Stimulated activated CD8-positive, alpha-beta memory T cell treated with anti-CD3 and anti-CD28 coated beads, Interleukin-12 subunit alpha, Interleukin-12 subunit beta, amount 100 ng/mL, for 24 hours (primary cell): ENCODE measurements at regions not wholly inside any gene's neighbourhood (a gene's known extent, or its start where the extent isn't known, plus 50 kb on each side); places are given as distances from the start of the nearest gene placed in this dataset.

Experiments used
- DNase-seq: peaks from one replicate; pipeline ENCODE4 v3.0.0-alpha.2; 2020; ENCODE audit errors: extremely low read depth

DNA sequence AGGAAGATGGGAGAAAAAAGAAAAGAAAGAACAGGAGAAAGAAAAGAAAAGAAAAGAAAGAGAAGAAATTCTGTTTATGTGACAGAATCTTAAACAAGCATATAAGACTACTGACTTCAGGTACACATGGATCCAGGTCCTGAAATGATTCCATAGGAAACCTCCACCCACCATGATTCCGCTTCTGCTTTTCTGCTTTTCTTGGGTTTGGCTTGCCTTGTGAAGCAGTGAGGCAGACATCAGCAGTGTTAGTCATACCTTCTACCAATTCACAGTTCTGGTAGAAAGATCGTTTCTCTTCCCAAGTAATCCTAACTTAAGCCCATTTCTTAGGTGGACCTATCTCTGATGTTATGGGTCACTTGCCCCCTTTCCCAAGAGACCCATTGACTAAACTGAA is 660.1 kb upstream of the RBFOX1 start:
- DNase-seq, result no peak

DNA sequence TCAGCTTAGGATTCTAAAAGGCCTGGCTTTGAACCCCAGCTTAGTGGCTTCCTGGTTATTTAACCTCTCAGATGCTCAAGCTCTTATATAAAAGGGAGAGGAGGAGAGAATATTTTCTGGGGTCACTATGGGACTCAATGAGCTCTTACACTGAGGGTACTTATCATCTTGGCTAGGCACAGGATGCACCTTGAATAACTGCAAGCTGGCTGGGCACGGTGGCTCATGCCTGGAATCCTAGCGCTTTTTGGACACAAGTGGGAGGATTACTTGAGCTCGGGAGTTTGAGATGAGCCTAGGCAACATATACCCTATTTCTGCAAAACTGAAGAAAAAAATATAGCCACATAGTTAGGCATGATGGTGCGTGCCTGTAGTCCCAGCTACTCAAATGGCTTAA is 665.3 kb upstream of the RBFOX1 start:
- no peak for DNase-seq

DNA sequence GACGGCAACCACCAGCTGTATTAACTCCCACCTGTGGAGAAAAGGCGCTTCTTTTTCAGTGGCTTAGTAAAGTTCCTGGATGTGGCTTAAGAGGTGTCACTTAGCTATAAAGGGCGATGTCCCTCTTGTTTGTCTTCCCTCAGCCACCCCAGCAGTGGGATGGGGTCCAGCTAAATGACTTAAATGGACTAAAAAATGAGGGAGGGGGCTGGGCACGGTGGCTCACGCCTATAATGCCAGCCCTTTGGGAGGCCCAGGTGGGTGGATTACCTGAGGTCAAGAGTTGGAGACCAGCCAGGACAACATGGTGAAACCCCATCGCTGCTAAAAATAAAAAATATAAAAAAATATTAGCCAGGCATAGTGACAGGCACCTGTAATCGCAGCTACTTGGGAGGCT is 667.5 kb upstream of the RBFOX1 start:
- no peak for DNase-seq

DNA sequence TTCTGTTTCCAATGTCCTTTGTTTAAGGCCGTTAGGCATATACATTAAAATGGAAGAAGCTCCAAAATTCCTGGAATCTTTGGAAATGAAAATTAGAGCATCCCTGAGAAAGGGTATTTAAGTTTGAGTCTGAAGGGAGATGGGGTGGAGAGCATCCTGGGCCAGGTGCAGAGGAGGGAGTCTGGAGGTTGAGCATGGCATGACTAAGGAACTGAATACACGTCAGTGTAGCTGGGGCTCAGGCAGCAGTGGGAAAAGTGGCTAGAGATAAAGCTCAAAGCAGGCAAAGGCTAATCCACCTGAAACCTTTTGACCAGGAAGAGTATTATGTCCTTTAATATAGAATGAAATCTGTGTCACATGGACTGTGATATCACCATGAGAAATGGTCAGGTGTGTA is 669.0 kb upstream of the RBFOX1 start:
- no peak for DNase-seq

DNA sequence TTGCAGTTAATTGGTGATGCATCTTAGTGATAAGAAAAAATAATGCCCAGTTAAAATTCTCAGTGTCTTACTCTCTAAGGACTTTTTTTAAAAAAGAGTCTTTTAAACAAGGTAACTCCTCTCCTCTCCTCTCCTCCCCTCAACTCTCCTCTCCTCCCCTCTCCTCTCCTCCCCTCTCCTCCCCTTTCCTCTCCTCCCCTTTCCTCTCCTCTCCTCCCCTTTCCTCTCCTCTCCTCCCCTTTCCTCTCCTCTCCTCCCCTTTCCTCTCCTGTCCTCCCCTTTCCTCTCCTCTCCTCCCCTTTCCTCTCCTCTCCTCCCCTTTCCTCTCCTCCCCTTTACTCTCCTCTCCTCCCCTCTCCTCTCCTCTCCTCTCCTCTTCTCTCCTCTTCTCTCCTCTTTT is 675.9 kb upstream of the RBFOX1 start:
- DNase-seq, result no peak

DNA sequence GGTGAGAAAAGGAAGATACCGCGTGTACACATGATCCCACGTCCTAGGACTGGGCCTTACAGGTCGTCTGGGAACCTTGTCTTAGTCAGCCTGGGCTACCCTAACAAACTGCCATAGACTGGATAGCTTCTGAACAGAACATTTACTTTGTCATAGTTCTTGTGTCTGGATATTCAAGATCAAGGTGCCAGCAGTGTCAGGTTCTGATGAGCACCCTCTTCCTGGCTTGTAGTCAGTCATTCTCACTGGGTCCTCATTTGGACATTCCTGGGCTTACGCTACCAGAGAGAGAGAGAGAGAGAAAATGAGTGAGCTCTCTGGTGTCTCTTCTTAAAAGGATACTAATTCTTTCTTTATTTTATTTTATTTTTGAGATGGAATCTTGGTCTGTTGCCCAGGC is 685.8 kb upstream of the RBFOX1 start:
- DNase-seq, result no peak

DNA sequence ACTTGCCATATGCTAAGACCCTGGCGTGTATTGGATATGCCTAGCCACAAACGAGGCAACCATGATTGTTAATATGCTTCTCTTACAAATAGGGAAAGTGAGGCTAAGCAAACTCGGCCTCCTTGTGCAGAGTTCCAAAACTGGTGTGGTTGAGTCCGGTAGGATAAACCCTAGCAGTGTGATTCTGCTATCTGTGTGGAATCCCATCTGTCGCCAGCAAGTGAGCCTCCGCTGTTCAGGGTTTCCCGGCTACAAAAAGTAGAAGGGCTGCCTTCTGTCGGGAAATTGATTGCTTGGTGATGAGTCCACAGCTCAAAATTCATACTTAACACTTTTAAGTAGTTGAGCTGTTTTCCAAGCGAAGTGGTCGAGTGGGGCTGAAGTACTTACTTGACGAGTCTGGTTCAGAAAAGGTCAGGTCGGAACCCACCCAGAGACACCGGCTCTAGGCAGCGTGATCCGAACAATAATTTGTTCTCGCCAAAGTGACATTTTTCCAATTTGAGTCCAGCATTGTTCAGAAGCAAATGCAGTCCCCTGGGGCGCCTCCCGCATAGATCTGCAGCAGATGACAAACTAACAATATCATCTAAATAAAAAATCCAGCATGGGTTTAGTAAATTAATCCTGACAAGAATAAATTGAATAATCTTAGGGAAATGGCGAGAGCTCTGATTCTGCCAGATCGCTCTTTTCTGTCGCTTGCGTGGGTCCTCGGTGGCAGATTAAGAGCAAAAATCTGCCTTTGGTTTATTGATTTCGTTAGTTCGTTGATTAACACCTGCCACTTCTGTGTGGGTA is 686.7 kb upstream of the RBFOX1 start:
- no peak for DNase-seq

DNA sequence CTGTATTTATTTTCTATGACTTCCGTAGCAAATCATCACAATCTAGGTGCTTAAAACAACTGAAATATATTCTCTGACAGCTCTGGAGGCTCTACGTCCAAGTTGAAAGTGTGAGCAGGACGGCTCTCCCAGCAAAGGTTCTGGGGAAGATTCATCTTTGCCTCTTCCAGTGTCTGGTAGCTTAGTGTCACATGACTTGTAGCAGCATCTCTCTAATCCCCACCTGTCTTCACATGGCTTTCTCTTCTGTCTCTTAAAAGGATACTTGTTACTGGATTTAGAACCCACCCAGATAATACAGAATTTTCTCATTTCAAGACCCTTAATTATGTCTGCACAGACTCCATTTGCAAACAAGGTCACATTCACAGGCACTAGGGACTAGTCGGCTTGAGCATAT is 687.7 kb upstream of the RBFOX1 start:
- DNase-seq, result no peak

DNA sequence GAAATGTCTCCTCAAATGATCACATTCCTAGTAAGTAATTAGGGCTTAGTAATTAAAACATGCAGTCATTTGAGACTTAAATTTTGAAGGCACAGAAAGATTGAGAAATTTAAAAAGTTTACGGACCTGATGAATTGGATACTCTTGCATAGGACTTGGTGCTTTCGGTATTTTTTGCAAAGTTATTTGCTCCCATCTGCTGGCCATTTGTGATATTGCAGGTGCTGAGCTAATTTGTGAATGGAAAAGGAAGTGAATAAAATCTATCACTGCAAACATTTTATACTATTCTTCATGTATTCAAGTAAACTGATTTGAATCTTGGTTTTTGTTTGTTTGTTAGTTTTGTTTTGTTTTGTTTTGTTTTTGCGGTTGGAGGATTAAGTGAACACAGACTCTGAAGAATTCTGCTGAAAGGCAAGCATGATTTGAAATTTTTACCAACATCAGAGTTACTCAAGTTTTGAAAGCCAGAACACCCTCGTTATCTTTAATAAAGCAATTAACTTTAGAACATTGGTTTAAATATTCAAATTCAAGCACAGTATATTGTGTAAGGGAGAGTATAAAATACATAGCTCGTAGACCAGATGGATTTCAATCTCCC is 689.5 kb upstream of the RBFOX1 start:
- DNase-seq, result no peak

DNA sequence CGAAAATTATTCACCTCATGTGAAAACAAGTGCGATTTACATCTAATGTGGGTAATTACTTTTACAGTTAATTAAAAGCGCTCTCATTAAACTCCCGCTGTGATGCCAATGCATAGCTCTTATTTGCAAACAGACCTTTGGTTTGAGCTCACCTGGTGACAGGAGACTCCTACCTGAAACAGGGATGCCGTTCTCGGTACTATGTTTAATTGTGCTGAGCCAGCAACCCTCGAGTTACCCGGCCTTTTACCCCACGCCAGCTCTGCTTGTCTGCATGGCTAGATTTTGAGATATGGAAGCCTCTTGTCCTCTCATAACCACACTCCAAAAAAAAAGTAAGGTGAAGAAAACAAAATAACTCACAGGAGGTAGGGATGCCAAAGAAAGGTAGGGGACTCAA is 690.4 kb upstream of the RBFOX1 start:
- no peak for DNase-seq

DNA sequence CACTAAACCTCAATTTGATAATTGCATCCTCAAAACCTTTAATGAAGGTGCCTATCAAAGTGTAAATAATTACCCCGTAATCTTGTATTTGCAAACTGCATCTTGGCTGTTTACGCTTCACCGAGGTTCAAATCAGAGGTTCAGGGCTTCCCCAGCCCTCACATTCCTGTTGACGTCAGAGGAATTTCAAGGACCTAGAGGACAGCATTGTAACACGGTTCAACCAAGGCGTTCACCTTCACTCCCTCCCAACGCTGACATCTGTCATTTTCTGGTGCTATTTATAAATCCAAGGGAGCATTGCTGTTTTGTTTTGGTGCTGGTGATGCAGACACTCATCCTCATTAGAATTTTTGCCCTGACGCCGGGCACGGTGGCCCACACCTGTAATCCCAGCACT is 691.6 kb upstream of the RBFOX1 start:
- DNase-seq, result no peak

DNA sequence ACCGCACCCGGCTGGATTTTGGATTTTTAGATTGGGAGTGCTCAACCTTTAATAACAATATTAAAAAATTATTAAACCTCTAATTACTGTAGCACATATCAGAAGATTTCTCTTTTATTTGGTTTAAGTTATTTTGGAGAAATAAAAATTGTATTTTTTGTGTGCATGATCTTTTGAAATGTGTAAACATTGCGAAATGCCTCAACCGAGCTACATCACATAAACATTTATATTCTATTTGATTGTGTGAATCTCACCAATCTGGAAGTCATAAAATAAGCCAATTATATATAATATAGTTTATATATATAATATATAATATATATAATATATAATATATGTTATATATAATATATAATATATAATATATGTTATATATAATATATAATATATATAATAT is 696.2 kb upstream of the RBFOX1 start:
- DNase-seq, result no peak

DNA sequence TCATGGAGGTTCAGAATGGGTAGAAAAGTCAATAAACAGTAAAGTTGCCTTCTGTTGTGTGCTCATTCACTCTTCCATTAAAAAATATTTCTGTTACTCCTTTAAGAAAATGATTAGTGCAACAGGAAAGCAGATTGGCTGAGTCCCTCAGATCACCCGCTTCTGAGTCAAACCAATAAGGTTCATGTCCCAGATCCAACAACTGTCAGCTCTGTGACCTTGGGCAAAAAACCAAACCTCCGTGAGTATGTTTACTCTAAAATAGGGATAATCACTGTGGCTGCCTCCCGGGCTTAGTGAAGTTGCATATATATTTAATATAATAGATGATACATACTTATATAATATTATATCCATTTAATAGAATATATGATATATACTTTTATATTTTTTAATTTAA is 698.5 kb upstream of the RBFOX1 start:
- no peak for DNase-seq

DNA sequence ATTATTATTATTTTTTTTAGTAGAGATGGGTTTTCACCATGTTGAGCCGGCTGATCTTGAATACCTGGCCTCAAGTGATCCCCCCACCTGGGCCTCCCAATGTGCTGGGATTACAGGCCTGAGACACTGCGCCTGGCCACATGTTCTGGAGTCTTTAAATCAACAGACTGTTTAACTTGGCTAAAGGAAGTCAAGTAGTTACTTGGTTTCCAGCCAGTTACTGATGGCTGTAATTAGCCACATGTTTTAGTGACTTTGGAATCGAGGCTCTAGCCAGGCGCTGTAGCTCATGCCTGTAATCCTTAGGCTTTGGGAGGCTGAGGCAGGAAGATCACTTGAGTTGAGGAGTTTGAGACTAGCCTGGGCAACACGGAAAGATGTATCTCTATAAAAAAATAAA is 699.2 kb upstream of the RBFOX1 start:
- DNase-seq, result no peak

DNA sequence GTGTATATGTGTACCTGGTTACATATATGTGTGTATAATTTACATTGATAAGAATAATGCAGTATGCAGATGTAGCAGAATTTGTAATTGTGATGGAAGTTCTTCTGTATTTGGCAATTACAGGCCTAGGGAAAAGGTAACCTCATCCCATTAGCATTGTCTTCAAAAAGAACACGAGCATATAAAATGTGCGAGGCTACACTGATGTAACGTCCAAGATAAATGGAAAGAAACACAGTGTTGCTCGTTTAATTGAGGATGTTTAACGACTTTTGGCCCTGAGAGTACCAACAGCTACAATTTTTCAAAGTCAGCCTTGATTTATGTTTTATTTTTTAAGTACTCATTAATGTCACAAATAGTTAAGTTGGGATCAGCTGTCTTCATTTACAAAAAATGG is 703.5 kb upstream of the RBFOX1 start:
- DNase-seq, result no peak

DNA sequence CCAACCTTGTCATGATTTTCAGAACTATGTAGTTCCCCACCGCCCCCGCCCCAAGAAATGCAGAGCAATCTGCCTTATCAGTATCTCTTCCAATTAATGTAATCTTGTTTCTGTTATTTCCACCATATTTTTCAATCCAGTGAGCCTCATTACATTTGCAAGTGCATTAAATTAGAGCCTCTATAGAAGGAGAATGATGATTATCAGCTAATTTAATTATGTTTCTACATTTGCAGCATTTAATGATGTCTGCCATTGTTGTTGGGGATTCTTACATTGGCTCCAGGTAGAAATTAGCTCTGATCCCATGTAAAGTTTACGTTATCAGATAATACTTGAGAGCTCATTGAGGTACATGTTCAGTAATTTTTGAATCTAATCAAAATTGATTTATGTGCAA is 707.0 kb upstream of the RBFOX1 start:
- no peak for DNase-seq

DNA sequence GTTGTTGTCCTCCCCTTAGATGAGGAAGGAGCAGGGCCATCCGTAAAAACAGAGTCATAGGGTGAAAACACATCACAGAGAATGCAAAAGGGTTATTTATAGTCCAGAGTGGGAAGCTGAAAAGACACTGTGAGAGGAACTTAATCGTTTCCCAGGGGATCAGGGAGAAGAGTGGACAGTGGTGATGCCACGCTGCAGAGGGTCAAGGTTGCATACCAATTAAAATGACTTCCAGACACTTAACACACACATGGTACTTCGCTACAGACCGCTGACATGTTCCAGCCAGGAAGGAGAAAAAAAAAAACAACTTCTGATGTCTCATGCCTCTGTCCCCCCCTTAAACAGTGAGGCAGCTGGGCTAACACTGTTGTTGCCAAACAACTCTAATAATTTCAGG is 713.8 kb upstream of the RBFOX1 start:
- DNase-seq, result no peak

DNA sequence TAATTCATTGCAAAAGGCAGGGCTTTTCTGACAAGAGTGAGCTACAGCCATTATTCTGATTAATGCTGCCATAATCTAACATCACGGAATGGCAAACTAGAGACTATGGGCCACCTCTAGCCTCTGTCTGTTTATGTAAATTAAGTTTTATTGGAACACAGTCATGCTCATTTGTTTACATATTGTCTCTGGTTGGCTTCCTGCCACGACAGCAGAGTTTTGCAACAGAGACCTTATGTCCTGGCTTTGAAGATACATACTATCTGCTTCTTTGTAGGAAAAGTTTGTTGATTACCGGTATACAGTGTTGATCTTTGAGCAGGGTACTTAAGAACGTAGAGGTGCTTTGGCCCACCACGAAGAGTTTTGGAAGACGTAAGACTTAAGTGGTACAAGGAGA is 715.9 kb upstream of the RBFOX1 start:
- DNase-seq, result no peak

DNA sequence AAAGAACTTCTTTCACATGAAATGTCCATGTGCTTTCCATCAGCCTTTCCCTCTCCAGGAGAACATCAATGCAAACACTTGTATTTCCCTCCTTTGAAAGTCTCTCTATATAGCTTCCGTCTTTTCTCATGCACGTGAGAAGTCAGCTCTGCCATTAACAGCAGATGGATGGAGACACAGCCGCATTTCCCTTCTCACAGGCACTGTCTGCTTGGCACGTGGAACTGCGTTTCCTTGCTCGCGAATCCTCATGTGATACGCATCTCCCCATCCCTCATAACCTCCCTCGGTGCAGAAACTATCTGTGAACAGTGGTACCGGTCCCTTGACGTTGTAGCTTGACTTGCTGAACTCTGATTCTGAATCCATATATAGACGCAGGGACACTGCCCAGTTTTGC is 717.0 kb upstream of the RBFOX1 start:
- DNase-seq, result no peak

DNA sequence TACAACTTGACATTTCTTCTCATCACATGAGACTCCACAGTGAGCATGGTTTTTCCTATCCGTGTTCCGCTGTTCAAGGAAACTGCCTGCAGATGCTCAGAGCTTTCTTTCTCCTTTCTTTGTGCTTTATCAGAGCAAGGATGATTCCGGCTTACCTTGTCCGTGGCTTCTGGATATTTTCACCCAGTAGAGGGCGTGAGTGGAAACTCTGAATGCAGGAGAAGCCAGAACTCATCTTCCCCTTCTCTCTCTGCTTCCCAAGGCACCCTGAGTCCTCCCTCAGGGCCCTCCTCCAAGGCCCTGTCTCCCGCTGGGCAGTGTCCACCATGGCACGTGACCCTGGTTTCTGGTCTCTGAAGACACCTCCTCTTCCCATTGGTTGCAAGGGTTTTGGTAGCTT is 721.1 kb upstream of the RBFOX1 start:
- no peak for DNase-seq

DNA sequence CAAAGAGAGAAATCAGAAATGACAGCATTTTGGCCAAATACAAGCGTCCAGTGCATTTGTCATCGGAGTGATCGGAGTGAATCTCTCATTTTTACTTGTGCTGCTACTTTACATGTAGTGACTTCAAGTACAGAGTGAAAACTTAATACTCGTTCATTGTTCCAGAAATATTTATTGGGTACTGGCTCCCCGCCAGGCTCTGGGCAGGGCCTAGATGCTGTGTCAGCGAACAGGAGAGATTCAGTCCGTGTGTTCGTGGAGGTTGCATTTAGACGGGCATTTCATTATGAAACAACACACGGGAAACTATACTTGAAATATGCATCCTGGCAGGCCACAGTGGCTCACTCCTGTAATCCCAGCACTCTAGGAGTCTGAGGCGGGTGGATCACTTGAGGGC is 727.2 kb upstream of the RBFOX1 start:
- DNase-seq, result no peak

DNA sequence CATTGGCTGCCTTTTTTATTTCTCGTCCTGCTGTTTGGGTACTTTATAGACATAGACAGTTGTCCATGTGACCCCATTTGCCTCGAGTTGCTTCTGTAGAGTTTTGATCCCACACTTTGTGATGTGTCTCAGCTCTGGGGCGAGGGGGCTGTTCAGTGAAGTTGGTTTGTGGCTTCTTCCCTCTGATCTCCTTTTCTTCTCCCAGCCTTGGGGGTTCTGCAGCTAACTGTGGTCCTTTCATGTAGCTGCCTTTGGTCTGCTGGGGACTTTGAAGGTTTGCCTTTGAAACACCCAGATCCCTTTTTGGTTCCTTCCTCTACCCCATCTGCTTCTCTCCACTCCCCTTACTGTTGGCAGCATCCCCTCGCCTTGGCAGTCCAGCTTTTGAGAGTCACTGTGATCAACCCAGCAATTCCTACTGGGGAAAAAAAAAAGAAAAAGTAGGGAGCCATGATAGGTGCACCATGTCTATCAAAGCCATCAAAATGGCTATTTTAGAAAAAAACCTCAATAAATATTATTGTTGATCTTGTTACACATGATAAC is 728.8 kb upstream of the RBFOX1 start:
- no peak for DNase-seq

DNA sequence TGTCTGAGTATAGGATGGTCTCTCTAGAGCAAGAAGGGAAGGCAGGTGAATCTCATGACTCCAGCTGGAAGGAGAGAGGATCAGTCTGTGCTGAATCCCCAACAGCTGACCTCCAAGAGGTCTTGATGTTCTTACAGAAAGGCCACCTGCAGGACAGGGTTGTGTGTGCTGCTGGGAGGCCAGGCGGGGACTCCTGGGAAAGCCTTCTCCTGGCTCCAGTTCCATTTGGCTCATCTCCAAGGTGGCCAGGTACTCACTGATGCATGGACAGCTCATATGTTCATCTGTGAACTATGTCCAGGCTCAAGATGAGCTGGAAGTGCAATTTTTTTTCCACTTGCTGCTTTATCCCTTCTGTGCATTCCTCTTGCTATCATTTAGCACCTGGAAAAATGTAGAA is 730.2 kb upstream of the RBFOX1 start:
- no peak for DNase-seq

DNA sequence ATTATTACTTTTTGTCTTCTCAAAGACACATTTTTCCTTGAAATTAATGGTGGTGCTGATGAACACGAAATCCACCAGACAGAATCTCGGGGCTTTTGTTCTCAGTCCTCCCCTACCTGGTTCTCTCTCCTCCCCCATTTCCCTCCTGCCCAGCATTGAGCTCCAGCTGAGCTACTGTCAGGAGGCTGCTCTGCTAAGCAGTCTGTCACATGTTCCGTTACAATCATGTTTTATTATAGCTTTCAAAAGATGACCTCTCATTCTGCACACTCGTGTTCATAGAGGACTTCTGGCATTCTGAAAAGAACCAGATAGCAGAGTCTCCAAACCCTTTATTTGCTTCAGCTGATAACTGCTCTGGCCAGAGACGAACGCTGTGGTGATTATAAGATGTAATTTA is 732.5 kb upstream of the RBFOX1 start:
- no peak for DNase-seq
